NCI-H2107 (cell line): ENCODE measurements at regions not wholly inside any gene's neighbourhood (a gene's known extent, or its start where the extent isn't known, plus 50 kb on each side); places are given as distances from the start of the nearest gene placed in this dataset.
"Not testable (repeated sequence)": the region's sequence is repeated elsewhere in the genome, so short reads cannot be mapped to it uniquely, and the experiment has no call there.

Source experiments
- DNase-seq: peaks from one replicate; lab custom pipeline; 2025; lab: John Stamatoyannopoulos, UW

DNA sequence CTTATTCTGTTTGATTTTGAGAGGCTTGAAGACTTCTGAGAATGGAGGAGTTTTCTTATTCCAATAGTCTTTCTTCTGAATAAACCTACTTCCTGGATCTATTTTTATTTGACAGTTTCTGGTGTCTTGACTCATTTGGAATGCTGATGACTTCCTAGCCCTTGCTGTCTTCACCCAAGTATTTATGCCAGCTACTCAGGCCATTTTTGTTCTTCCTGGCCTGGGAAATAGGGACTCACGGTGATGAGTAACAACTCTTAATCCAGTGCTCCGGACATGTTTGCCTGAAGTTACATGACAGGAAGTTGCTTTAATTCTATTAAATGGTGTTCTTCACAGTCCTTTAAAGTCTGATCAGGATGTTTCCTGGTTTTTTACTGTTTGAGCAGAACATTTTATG is 272.1 kb upstream of the EYS start:
- DNase-seq: no peak

DNA sequence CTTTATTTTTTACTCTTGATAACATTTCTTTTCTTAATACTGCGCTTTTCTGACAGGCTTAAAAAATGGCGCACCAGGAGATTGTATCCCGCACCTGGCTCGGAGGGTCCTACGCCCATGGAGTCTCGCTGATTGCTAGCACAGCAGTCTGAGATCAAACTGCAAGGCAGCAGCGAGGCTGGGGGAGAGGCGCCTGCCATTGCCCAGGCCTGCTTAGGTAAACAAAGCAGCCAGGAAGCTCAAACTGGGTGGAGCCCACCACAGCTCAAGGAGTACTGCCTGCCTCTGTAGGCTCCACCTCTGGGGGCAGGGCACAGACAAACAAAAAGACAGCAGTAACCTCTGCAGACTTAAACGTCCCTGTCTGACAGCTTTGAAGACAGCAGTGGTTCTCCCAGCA is 264.2 kb upstream of the EYS start:
- DNase-seq: not testable (repeated sequence)

DNA sequence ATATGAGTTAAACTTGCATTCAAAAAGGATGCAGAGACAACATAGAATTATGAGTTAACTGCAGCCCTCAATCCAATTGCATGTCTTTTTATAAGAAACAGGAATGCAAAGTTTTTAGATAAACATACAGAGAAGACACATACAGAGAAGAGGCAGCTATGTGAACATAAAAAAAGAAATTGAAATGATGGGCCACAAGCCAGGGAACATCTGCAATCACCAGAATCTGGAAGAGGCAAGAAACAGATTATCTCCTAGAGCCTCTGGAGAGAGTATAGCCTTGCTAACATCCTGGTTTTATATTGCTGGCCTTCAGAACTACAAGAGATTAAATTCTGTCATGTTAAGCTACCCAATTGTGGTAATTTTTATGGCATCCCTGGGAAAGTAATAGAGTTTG is 257.2 kb upstream of the EYS start:
- no peak for DNase-seq

DNA sequence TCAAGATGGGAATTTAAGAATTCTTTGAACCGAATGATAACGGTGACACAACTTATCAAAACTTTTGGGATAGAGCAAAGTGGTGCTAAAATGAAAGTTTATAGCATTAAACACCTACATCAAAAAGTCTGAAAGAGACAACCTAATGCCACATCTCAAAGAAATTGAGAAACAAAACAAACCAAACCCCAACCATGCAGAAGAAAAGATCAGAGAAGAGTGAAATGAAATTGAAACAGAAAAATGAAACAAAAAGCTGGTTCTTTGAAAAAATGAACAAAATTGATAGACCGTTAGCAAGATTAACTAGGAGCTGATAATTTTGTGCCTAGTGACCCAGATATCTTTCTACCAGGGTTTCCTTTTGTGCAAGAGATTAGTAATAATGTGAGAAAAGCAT is 248.0 kb upstream of the EYS start:
- no peak for DNase-seq

DNA sequence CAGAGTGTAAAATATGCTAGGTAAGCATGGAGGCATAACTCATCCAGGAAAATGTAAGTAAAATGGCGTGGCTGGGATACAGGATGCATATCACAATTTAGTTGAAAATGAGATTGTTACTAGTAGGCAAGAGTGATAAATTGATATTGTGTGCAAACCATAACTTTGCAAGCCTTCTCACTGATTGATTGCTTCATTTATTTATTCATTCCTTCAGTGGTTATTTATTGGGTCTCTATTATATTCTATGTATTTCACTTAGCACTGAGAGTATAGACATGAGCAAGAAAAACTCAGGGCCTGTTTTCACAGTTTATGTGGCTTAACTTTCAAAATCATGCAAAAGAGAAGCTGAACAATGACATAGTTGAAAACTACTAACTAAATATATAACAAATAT is 241.0 kb upstream of the EYS start:
- no peak for DNase-seq

DNA sequence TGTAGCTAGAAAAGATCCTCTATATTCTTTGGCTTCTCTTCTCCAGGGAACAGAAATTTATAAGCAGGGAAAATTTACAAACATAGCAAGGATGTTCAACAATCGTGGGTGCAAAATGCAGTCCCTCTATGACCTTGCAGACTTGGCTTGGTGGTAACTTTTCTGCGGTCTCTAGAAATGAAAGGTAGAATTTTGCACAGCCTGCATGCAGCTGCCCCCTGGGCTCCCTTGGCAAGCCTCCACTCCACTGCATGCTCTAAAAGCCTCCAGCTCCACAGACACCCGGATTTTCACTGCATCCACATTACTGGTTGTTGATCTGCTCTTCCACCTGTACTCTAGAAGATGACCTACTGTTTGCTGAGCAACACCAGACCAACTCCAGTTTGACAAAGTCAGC is 236.5 kb upstream of the EYS start:
- DNase-seq: no peak

DNA sequence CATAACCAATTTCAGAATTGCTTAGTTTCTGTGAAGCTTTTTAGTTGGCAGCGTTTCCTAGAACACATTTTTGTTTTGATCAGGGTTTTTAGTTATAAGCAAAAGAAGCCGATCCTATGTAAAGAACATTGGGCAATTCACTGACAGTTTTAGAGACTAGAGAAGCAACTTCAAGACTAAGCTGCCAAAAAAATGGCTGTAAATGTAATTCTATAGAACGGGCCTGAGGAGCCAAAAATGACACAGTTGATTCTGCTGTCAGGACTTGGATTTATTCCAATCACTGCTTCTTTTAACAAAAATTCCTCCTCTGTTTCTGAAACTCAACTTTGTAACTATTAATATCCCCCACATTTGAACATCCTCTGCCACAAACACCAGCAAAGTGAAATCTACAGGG is 236.0 kb upstream of the EYS start:
- DNase-seq: no peak

DNA sequence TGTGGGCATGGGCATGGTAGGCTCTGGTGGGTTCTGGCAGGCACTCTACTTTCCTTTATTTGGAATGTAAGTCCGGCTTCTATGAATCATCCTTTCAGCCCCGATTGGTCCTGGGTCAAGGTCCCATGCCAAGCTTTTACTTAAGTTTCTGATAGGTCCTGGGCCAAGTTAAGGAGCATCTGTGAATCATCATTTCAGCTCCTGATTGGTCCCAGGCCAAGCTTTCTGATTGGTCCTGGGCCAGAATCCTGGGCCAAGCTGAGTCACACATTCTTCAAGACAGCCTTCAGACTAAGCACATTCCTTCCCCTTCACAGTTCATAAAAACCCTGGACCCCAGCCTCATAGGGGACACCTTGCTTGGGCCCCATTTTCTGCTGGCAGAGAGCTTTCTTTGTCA is 231.0 kb upstream of the EYS start:
- no peak for DNase-seq

DNA sequence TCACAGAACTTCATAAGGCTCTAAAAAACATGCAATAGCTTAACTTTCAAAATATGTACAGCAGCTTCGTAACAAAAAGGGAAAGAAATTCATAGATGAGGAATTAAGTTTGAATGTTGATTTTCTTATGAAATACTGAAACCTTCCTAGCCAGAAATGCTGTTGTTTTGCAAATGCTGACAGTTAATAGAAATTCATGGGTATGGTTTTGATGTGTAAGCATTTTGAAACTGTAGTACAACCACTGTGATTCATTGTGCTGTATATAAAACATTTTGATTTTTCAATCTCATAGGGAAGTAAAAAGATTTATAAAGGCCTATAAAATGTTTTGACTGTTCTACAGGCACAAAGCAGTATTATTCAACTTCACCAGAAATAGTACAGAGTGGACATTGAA is 228.4 kb upstream of the EYS start:
- no peak for DNase-seq

DNA sequence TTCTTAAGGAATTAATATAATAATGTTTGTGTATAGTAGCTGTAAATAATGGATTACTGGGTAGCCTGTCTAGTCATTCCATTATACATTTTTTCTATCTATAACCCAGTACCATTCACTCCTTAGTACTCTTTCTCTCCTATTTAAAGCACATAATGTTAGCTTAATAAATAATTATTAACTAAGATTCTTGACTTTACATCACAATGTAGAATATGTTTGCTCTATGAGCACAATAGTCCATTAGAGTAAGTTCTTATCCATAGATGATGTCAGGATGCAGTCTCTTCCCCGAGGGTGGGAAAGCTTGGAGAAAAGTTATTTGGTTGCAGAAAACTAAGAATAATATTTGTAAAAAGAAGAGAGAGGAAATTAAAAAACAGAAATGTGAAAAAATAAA is 226.4 kb upstream of the EYS start:
- DNase-seq: no peak

DNA sequence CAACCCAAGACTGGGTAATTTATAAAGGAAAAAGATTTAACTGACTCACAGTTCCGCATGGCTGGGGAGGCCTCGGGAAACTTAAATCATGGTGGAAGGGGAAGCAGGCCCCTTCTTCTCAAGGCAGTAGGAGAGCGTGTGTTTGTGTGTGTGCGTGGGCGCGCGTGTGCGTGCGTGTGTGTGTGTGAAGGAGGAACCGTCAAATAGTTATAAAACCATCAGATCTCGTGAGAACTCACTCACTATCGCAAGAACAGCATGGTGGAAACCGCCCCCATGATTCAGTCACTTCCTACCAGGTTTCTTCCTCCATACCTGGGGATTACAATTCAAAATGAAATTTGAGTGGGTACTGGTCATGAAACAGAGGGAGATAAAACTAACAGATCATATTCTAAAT is 220.1 kb upstream of the EYS start:
- DNase-seq: no peak

DNA sequence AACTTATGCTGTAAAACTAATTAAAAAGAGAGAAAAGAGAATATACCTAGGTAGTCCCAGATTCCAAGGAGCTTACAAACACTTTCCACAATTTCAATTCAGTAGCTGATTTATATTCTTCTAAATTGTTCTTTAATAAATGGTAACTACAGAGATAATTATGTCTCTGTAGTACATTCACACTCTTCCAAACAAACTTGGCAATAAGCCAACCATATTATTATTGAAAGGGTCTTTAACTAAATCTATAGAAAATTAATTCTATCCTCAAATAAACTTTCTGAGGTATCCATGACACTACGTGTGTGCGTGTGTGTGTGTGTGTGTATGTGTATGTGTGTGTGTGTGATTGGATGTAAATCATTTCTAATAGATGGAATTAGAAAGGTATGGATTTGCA is 217.4 kb upstream of the EYS start:
- no peak for DNase-seq

DNA sequence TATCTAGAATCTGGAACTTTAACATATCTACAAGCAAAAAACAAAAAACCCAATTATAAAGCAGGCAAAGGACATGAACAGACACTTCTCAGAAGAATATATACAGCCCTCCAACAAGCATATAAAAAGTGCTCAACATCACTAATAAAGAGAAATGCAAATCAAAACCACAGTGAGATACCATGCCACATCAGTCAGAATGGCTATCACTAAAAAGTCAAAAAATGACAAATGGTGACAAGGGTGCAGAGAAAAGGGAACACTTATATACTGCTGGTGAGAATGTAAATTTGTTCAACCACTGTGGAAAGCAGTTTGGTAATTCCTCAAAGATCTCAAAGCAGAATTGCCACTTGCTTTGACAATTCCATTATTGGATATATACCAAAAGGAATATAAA is 215.0 kb upstream of the EYS start:
- no peak for DNase-seq

DNA sequence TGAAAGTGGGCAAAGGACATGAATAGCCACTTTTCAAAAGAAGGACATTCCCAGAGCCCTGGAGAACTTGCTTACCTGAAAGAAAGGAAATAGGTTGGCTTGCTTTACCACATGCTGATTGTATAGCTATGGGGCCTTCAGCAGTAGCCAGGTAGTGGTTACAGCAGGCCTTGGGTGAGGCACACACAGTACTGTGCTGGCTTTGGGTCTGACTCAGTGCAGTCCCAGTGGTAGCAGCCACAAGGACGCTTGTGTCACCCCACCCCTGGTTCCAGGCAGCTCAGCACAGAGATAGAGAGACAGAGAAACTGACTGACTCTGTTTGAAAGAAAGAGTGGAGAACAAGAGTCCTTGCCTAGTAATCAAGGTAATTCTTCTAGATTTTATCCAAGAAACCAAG is 201.0 kb upstream of the EYS start:
- no peak for DNase-seq

DNA sequence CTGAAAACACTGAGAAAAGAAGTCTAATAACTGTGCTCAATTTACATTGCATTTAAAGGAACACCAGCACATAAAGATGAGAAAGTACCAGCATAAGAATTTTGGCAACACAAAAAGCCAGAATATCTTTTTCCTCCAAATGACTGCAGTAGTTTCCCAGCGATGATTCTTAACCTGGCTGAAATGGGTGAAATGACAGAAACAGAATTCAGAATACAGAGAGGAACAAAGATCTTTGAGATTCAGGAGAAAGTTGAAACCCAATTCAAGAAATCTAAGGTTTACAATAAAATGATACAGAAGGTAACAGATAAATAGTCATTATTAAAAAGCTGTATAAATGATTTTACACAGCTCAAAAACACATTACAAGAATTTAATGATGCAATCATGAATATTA is 197.0 kb upstream of the EYS start:
- DNase-seq: no peak

DNA sequence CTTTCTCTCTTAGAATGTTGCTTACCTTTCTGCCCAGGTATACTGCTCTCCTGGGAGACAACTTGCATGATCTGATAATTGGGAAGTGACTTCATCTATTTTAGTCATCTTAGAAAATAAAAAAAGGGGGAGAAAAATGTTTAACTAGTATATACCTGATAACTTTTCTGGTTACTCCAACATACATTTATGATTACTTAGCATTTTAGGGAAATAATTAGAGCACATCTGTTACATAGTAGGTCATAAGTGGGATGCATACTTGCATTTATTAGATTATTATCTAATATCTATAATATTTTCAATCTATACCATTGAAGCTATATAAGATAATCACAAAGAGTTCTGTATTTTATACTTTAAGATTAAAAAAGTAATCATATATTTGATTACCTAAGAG is 193.9 kb upstream of the EYS start:
- DNase-seq: no peak

DNA sequence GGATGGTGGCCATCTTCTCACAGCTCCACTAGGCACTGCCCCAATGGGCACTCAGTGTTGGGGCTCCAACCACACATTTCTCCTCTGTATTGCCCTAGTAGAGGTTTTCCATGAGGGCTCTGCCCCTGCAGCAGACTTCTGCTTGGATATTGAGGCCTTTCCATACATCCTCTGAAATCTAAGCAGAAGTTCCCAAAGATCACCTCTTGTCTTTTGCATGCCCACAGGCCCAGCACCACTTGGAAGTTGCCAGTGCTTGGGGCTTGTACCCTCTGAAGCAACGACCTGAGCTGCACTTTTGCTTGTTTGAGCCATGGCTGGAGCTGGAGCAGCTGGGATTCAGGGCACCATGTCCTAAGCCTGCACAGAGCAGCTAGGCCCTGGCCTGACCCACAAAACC is 189.1 kb upstream of the EYS start:
- DNase-seq: no peak

DNA sequence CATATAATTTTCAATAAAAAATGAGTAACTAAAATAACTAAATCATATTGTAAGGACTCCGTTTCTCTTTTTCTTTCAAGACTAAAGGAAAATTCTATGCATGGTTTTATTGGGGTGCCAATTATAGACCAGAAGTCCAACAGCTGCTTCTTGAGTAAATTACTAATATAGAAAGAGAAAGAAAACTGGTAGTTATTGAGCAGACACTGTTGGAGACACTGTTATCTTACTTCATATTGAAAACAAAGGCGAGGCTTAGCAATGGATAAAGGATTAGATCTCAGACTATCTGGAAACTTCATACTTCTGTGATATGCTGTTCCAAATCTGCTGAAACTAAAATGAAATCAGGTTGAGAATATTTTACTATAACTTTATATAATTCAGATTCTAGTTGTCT is 169.6 kb upstream of the EYS start:
- no peak for DNase-seq

DNA sequence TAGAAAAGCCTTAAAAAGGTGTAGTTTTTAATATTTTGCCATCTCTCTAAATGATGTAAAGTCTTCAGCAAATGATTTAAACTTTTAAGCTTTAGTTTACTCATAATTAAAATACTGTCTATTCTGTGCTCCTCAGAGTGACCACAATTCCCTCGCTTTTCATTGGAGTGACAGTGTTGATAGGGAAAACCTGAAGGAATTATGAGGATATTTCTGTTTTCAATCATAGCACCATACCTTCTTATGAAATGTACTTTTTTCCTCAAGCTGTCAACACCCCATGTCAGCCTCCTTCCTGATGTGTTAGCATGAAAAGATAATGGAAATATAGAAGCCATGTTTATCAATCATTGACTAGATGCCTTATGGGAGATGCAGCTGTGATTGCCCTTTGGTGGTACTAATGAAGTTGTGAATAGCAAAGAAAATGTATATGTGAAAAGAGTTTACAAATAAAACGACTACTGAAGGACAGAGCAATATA is 145.4 kb upstream of the EYS start:
- DNase-seq: no peak

DNA sequence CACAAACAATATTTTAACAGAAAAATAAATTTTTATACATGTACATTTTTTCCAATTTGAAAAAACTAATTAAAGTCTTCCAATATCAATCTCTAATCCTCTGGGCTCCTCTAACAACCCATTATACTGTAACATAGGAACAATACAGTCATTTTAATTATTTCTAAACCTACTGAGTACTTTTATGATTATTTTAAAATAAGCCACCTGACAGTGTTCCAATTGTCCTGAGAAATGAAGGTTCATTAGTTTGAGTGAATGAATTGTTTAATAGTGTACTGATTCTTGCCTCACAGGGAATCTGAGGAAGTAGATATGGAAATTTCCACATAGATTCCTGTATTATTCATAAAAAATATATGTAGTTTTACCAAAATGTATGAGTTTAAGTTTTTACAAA is 123.1 kb upstream of the EYS start:
- DNase-seq: no peak

DNA sequence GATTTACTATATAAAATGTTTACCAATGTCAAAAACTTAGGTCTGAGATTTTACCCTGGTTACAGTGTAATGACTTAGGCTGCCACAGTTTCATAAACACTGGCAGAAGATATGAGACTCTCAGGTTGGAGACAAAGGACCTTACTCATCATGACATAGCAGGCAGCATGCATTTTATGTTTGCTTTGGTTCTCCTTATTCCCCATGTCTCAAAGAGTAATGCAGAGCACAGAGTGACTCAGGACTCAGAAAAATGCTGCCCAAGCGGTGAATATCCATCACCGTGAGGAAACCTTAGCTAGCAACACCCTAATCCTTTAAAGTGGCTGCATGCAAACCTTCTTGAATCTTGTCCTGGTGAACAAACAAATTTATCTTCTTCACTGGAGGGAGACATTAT is 112.1 kb upstream of the EYS start:
- no peak for DNase-seq

DNA sequence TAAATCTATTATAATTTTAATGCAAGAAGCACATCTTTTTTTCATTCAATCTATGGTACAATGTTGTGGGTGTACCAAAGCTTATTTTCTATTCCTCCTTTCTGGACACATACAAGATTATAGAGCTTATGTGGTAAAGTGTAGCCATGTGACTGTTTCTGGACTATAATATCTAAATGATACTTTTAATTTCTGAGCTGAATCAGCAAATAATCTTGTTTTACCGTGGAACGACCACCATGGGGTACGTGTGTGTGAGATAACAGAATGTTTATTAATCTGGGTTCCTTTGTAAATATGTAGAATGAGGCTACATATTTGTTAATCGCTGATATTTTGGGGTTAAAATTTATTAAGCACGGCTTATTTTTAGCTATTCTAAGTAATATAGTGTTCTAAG is 111.5 kb upstream of the EYS start:
- no peak for DNase-seq

DNA sequence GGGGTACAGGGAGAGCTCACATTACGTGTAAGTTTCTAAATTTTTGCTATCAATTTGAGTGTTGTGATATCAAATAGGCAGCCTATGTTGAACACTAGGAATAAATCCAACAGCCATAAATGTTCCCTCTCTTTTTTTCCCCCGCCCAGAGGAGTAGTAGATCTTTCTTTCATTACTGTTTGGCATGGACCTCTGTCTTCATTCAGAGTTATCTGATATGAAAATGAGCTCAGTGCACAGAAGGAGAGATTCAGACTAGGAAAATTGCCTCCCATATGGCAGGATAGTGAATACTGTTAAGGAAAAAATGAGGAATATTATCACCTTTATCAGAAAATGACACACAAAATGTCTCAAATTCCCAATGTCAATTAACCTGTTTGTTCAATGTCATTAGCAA is 110.0 kb upstream of the EYS start:
- no peak for DNase-seq

DNA sequence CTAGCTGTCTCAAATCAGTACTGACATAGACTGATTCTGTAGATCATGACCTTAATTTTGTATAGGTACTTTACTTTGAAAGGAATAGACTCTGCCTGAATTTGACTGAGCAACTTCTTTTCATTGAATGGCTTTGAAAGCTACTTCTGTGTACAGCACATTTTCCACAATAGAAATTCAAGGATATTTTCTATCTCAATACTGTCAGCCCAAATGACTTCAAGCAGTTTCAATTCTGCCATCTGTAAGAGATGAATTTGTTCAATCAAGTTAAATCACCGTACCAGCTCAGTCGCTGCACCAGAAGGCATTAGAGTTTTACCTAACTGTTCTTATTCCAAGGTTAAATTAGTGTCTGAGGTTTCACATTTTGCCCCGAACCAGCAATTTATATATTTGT is 107.0 kb upstream of the EYS start:
- no peak for DNase-seq

DNA sequence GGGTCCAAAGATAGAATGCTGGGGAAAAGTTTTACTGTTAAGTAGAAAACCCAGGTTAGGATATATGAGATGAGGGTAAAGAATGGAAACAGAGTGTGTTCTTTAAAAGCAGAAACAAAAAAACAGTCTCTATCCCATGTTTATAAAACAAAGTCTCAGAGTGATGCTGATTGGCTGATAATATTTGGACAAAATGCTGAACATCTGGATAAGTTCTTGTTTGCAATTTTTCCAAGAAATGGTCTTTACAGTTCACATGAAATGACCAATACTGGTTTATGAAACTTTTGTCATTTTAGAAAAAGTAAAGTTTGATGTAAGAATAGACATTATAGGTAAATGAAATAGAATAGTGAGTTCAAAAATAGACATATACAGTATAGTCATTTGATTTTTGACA is 96.2 kb upstream of the EYS start:
- no peak for DNase-seq
